Mesendoderm (in vitro differentiated cells): ENCODE measurements at regions not wholly inside any gene's neighbourhood (a gene's known extent, or its start where the extent isn't known, plus 50 kb on each side); places are given as distances from the start of the nearest gene placed in this dataset.
A peak's percentile ranks its signal among the peaks of the same experiment; 100 is the strongest.

Experiments used
- DNase-seq: peaks from one replicate; pipeline ENCODE4 v3.0.0; 2013
- H2AK5ac ChIP-seq: 2 replicates; pipeline ENCODE4 v1.6.1; 2013; ENCODE audit warnings: low read length, inconsistent platforms
- H2BK120ac ChIP-seq: 2 replicates; pipeline ENCODE4 v1.6.1; 2013; ENCODE audit warnings: low read depth, mild to moderate bottlenecking, low read length, moderate library complexity, mixed read lengths
- H2BK15ac ChIP-seq: replicated peaks from 2 replicates; pipeline ENCODE4 v1.6.1; 2013; ENCODE audit warnings: low read depth, mild to moderate bottlenecking, moderate library complexity
- H2BK5ac ChIP-seq: 2 replicates; pipeline ENCODE4 v1.6.1; 2013; ENCODE audit warnings: low read length, inconsistent platforms
- H3K18ac ChIP-seq: 2 replicates; pipeline ENCODE4 v1.6.1; 2013; ENCODE audit warnings: mild to moderate bottlenecking, low read length, mixed read lengths
- H3K23ac ChIP-seq: one replicate; pipeline ENCODE4 v1.6.1; 2013; ENCODE audit warnings: low read length
- H3K27ac ChIP-seq: 2 replicates; pipeline ENCODE4 v1.5.1; 2013; ENCODE audit warnings: low read depth, mild to moderate bottlenecking, inconsistent platforms, low read length, moderate library complexity
- H3K27me3 ChIP-seq: 2 replicates; pipeline ENCODE4 v1.6.1; 2013; ENCODE audit warnings: low read length, control low read depth, mild to moderate bottlenecking, inconsistent platforms; ENCODE audit not compliant: insufficient read depth, poor library complexity
- H3K36me3 ChIP-seq: 2 replicates; pipeline ENCODE4 v1.6.1; 2013; ENCODE audit warnings: low read length, inconsistent platforms; ENCODE audit not compliant: control insufficient read depth, insufficient read depth
- H3K4ac ChIP-seq: one replicate; pipeline ENCODE4 v1.6.1; 2013; ENCODE audit warnings: low read depth, mild to moderate bottlenecking, low read length, moderate library complexity
- H3K4me1 ChIP-seq: 2 replicates; pipeline ENCODE4 v1.6.1; 2013; ENCODE audit warnings: low read depth, low read length, inconsistent platforms; ENCODE audit not compliant: control insufficient read depth
- H3K4me2 ChIP-seq: 2 replicates; pipeline ENCODE4 v1.6.1; 2013; ENCODE audit warnings: low read length
- H3K4me3 ChIP-seq: 2 replicates; pipeline ENCODE4 v1.5.1; 2013; ENCODE audit warnings: mild to moderate bottlenecking, low read length
- H3K56ac ChIP-seq: one replicate; pipeline ENCODE4 v1.6.1; 2013; ENCODE audit warnings: low read length
- H3K79me1 ChIP-seq: 2 replicates; pipeline ENCODE4 v1.6.1; 2013; ENCODE audit warnings: low read length, inconsistent platforms
- H3K79me2 ChIP-seq: 2 replicates; pipeline ENCODE4 v1.6.1; 2013; ENCODE audit warnings: mild to moderate bottlenecking, low read length; ENCODE audit not compliant: control insufficient read depth, insufficient read depth
- H3K9ac ChIP-seq: 2 replicates; pipeline ENCODE4 v1.6.1; 2013; ENCODE audit warnings: low read length, inconsistent platforms
- H4K5ac ChIP-seq: one replicate; pipeline ENCODE4 v1.6.1; 2013; ENCODE audit warnings: low read length
- H4K8ac ChIP-seq: one replicate; pipeline ENCODE4 v1.6.1; 2013; ENCODE audit warnings: low read depth, mild to moderate bottlenecking, control low read depth, low read length, moderate library complexity
- WGBS: extraction: QIAGEN DNeasy Blood & Tissue Kit; methylation state at CpG from one replicate; pipeline ENCODE4 v1.1.7; 2013; ENCODE audit warnings: low lambda C conversion rate, missing lambda C conversion rate; ENCODE audit not compliant: insufficient coverage; ENCODE audit errors: extremely low coverage; 5-methylcytosine and 5-hydroxymethylcytosine counted together

GRCh38 chr14:94695231-94695630 lies 74.7 kb downstream of the GSC start:
- no peak for DNase-seq
- no peak overlapping the region for H2AK5ac ChIP-seq
- H3K79me2 ChIP-seq: no peaks in the 10 kb centered on the region
- no peak overlapping the region for H3K27ac ChIP-seq
- H2BK15ac ChIP-seq: no peak overlapping the region
- no peak overlapping the region for H3K4me2 ChIP-seq
- no peak overlapping the region for H2BK5ac ChIP-seq
- no peaks in the 10 kb centered on the region for H3K36me3 ChIP-seq
- H4K5ac ChIP-seq: no peak overlapping the region
- H3K4ac ChIP-seq: no peak overlapping the region
- no peak overlapping the region for H2BK120ac ChIP-seq
- H3K4me1 ChIP-seq: no peaks in the 10 kb centered on the region
- H3K18ac ChIP-seq: no peak overlapping the region
- WGBS: no CpG with 5 or more reads among the region's 18 CpGs
- no peak overlapping the region for H3K23ac ChIP-seq
- H3K79me1 ChIP-seq: no peaks in the 10 kb centered on the region
- H4K8ac ChIP-seq: no peak overlapping the region
- H3K4me3 ChIP-seq: no peak overlapping the region
- no peak overlapping the region for H3K9ac ChIP-seq
- no peak overlapping the region for H3K56ac ChIP-seq
- H3K27me3 ChIP-seq: no peaks in the 10 kb centered on the region

DNA sequence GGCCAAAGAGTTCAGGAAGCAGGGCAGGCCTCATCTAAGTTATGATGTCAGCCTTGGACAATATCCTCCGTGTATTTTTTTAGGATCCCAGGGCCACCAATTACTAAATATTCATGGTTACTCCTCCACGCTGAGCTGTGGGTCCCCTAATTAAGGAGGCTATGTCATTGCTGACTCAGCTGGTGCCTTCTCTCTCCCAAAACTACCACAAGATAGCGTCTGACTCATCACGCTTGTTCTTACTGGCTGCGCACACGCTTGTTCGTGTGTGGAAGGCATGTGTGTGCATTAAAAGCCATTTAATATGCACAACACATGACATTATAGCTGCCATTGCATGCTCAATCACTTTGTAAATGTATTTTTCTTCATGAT lies 78.3 kb downstream of the GSC start:
- no peak overlapping the region for H2BK120ac ChIP-seq
- H3K79me1 ChIP-seq: no peaks in the 10 kb centered on the region
- H2BK5ac ChIP-seq: no peak overlapping the region
- H2AK5ac ChIP-seq: no peak overlapping the region
- H3K23ac ChIP-seq: no peak overlapping the region
- H4K5ac ChIP-seq: no peak overlapping the region
- no peak overlapping the region for H3K18ac ChIP-seq
- H3K27me3 ChIP-seq: no peaks in the 10 kb centered on the region
- WGBS: no CpG with 5 or more reads among the region's 7 CpGs
- H3K36me3 ChIP-seq: no peaks in the 10 kb centered on the region
- no peak overlapping the region for H3K56ac ChIP-seq
- no peak overlapping the region for H2BK15ac ChIP-seq
- no peak overlapping the region for H3K9ac ChIP-seq
- H4K8ac ChIP-seq: no peak overlapping the region
- peaks cover 5% of the 10 kb centered on the region for H3K4me1 ChIP-seq
- no peak overlapping the region for H3K4me3 ChIP-seq
- no peaks in the 10 kb centered on the region for H3K79me2 ChIP-seq
- no peak for DNase-seq
- no peak overlapping the region for H3K4ac ChIP-seq
- no peak overlapping the region for H3K27ac ChIP-seq
- H3K4me2 ChIP-seq: no peak overlapping the region

DNA sequence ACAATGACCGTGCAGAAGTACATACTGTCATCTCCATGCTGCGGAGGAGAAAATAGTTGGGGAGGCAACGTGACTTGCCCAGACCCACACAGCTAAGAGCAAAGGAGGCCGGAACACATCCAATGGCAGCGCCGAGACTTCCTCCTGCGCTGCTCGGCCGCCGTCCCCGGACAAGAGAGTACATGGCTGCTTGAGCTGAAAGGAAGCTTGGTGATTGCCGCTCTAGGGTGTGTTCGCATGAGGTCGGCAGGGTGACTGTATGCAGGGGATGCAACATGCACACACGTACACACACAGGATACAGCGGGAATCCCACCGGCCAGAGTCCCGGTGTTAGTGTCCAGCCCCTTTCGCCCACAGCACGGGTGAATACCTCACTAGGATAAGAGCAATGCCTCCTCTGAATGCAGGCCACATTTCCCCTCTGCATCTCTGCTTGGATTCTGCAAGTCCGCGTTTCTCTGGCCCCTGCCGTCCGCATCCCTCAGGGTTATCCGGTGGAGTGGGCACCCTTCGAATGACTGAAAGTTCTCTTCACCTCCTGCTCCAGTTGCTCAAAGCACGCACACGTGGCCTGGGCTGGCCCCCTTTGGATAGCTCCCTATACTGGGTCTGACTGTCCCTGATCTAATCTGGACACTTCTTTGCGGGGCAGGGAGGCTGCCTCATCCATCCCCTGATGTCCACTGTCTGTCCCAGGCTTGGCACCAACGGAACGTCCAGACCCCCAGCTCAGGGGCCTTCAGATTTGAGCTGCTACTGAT lies 78.8 kb downstream of the GSC start:
- Histone ChIP-seq H3K79me1 (no peaks in the 10 kb centered on the region), H3K56ac (no peak overlapping the region), H2BK5ac (no peak overlapping the region), H3K9ac (no peak overlapping the region), H3K79me2 (no peaks in the 10 kb centered on the region), H3K27me3 (no peaks in the 10 kb centered on the region), H3K36me3 (no peaks in the 10 kb centered on the region), H3K4me3 (no peak overlapping the region), H3K23ac (no peak overlapping the region), H2BK15ac (no peak overlapping the region), H4K5ac (no peak overlapping the region), H3K4ac (no peak overlapping the region), H2AK5ac (no peak overlapping the region), H4K8ac (no peak overlapping the region), H3K18ac (no peak overlapping the region), H3K27ac (no peak overlapping the region), H3K4me2 (no peak overlapping the region), H3K4me1 (peaks cover 5% of the 10 kb centered on the region), H2BK120ac (no peak overlapping the region)
- no peak for DNase-seq
- no CpG with 5 or more reads among the region's 31 CpGs for whole genome bisulfite sequencing

- Histone ChIP-seq H4K8ac (no peak overlapping the region), H3K4me3 (no peak overlapping the region), H3K36me3 (no peaks in the 10 kb centered on the region), H2AK5ac (no peak overlapping the region), H2BK15ac (no peak overlapping the region), H3K56ac (peak overlapping the region; percentile 27), H3K23ac (no peak overlapping the region), H3K27ac (no peak overlapping the region), H3K9ac (no peak overlapping the region), H3K79me2 (no peaks in the 10 kb centered on the region), H4K5ac (no peak overlapping the region), H2BK120ac (no peak overlapping the region), H3K27me3 (no peaks in the 10 kb centered on the region), H3K18ac (no peak overlapping the region), H2BK5ac (no peak overlapping the region), H3K4me2 (no peak overlapping the region), H3K79me1 (no peaks in the 10 kb centered on the region), H3K4ac (no peak overlapping the region), H3K4me1 (peaks cover 5% of the 10 kb centered on the region)
- no CpG with 5 or more reads among the region's 14 CpGs for WGBS
- DNase-seq: no peak
These were observed 78.3 kb downstream of the SERPINA3 start for GRCh38 chr14:94690486-94690885.

DNA sequence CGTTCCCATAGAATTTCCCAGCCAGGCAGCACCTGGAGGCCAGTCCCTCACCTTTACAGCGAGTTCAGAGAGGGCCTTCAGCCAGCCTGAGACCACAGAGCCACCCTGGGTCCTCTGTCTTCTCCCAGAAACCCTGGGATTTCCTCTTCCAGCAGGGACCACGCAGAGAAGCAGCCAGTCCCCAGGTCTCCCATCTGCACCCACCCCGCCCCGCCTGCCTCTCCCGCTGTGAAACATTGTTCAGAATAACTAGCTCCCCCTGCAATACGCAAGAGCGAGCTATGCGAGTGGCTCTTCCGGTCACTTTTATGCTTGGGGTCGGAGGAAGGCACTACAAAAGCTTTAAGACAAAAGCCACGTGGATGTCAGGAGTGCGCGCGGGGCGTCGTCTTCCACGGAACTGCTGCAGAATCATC lies 77.8 kb downstream of the SERPINA3 start:
- Histone ChIP-seq H2BK5ac (no peak overlapping the region), H2AK5ac (no peak overlapping the region), H3K56ac (peak overlapping the region; percentile 85), H3K9ac (peak overlapping the region; percentile 68), H3K4me2 (no peak overlapping the region), H3K4me3 (no peak overlapping the region), H4K5ac (peak overlapping the region; percentile 51), H2BK15ac (no peak overlapping the region), H3K4ac (no peak overlapping the region), H4K8ac (no peak overlapping the region), H3K79me1 (no peaks in the 10 kb centered on the region), H3K79me2 (no peaks in the 10 kb centered on the region), H2BK120ac (no peak overlapping the region), H3K23ac (no peak overlapping the region), H3K4me1 (peaks cover 5% of the 10 kb centered on the region), H3K18ac (peak overlapping the region; percentile 9), H3K36me3 (no peaks in the 10 kb centered on the region), H3K27ac (no peak overlapping the region), H3K27me3 (no peaks in the 10 kb centered on the region)
- WGBS: no CpG with 5 or more reads among the region's 18 CpGs
- DNase-seq: peak; percentile 21
